ENCODE measurements at regions not wholly inside any gene's neighbourhood (a gene's known extent, or its start where the extent isn't known, plus 50 kb on each side); places are given as distances from the start of the nearest gene placed in this dataset.
A peak's percentile ranks its signal among the peaks of the same experiment; 100 is the strongest.

DNA sequence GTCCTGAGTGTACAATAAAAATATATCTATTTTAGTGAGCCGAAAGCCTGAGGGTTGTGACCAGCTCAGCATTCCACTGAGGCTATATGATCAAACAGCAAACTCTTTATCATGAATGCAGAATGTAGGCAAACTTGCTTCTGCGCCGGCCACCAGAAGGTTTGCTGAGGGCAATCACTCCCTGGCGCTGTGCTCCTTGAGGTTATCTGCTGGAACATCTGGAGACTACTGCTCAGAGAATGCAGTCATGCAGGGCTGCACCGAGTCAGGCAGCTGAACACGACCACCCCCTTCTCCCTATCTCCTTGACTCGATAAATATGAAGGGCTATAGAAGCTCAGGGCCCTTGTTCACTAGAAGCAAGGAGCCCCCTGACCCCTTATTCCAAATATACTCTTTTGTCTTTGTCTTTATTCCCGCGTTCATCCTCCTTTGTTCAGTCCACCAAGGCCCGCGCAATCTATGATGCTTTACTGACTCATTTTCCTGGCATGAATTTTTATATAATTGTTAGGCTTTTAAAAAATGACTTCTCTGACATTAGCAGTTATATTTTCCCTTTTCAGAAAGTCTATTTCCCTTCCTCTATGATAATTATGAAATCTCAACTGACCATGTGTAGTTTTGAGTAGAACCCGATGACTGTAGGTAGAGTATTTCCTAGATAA, 1089.3 kb downstream of the SLC16A7 start:
- no peaks in the 10 kb centered on the region for H3K9me1 ChIP-seq (ENCODE audit: control insufficient read depth, insufficient read depth, low read length)
- intact Hi-C loops (cut with micrococcal nuclease) = no loop called here
- ATAC-seq (no peak), DNase-seq (ENCODE audit: extremely low read depth in 1 of 4, low spot score in 3 of 4) (peak in 1 of 4 experiments; percentile 0), FAIRE-seq (no peak)
- no peaks in the 10 kb centered on the region for H3K4me1 ChIP-seq (replicated peaks in 1 of 2; ENCODE audit: control insufficient read depth in 2 of 2, insufficient read depth in 2 of 2, low read length in 2 of 2)
- TF ChIP-seq RNF2 (IDR thresholded peaks at IDR 0.05) (no peak), MCM2 (IDR thresholded peaks at IDR 0.05; ENCODE audit: low read depth) (no peak)
- TF ChIP-seq, protein P1, sequence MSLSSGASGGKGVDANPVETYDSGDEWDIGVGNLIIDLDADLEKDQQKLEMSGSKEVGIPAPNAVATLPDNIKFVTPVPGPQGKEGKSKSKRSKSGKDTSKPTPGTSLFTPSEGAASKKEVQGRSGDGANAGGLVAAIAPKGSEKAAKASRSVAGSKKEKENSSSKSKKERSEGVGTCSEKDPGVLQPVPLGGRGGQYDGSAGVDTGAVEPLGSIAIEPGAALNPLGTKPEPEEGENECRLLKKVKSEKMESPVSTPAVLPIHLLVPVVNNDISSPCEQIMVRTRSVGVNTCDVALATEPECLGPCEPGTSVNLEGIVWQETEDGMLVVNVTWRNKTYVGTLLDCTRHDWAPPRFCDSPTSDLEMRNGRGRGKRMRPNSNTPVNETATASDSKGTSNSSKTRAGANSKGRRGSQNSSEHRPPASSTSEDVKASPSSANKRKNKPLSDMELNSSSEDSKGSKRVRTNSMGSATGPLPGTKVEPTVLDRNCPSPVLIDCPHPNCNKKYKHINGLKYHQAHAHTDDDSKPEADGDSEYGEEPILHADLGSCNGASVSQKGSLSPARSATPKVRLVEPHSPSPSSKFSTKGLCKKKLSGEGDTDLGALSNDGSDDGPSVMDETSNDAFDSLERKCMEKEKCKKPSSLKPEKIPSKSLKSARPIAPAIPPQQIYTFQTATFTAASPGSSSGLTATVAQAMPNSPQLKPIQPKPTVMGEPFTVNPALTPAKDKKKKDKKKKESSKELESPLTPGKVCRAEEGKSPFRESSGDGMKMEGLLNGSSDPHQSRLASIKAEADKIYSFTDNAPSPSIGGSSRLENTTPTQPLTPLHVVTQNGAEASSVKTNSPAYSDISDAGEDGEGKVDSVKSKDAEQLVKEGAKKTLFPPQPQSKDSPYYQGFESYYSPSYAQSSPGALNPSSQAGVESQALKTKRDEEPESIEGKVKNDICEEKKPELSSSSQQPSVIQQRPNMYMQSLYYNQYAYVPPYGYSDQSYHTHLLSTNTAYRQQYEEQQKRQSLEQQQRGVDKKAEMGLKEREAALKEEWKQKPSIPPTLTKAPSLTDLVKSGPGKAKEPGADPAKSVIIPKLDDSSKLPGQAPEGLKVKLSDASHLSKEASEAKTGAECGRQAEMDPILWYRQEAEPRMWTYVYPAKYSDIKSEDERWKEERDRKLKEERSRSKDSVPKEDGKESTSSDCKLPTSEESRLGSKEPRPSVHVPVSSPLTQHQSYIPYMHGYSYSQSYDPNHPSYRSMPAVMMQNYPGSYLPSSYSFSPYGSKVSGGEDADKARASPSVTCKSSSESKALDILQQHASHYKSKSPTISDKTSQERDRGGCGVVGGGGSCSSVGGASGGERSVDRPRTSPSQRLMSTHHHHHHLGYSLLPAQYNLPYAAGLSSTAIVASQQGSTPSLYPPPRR (CRISPR knock-in tag; IDR thresholded peaks at IDR 0.05; ENCODE audit: borderline replicate concordance) = no peak
- no peaks in the 10 kb centered on the region for H3K36me3 ChIP-seq (ENCODE audit: control insufficient read depth, insufficient read depth, low read length)
- no peak overlapping the region for H2AFZ ChIP-seq (ENCODE audit: low read depth, low read length)
- WGBS (ENCODE audit: insufficient coverage, low coverage, missing lambda C conversion rate) = 2% methylated on average over 12 of the region's 12 CpGs
- no peaks in the 10 kb centered on the region; the same call in 1 of the 2 replicates for H3K9me3 ChIP-seq (replicated peaks; ENCODE audit: control insufficient read depth, insufficient read depth, low read depth, low read length)
- in situ Hi-C loops (cut with MboI) = no loop called here
- H3K4me2 ChIP-seq (ENCODE audit: insufficient read depth, low read length) = no peak overlapping the region
- no TSS peak for BruUV-seq (replicated peaks)
- POLR2A ChIA-PET = no interaction called here
- H3K27ac ChIP-seq (ENCODE audit: extremely low read depth, low read depth, low read length) = no peak overlapping the region
- no peak overlapping the region for H3K9ac ChIP-seq (ENCODE audit: insufficient read depth in 1 of 2, low read depth in 2 of 2, low read length in 2 of 2)
- H3K4me3 ChIP-seq = no peak overlapping the region
- no peaks in the 10 kb centered on the region for H3K79me2 ChIP-seq (ENCODE audit: control insufficient read depth, insufficient read depth, low read length)
- H3K27me3 ChIP-seq (ENCODE audit: control insufficient read depth in 2 of 2, insufficient read depth in 2 of 2, low read length in 2 of 2) = no peaks in the 10 kb centered on the region
- H4K20me1 ChIP-seq (replicated peaks; ENCODE audit: control insufficient read depth, insufficient read depth, low read length) = no peaks in the 10 kb centered on the region
- CTCF ChIA-PET (ENCODE audit: low intra/inter-chr PET ratio) = no interaction called here

All from K562 (cell line).